ENCODE measurements at regions not wholly inside any gene's neighbourhood (a gene's known extent, or its start where the extent isn't known, plus 50 kb on each side); places are given as distances from the start of the nearest gene placed in this dataset.
"Not testable (repeated sequence)": the region's sequence is repeated elsewhere in the genome, so short reads cannot be mapped to it uniquely, and the experiment has no call there.

GRCh38 chr3:109869586-109869985 lies 532.2 kb upstream of the DPPA4 start:
- Mint-ChIP-seq H3K36me3 (ENCODE audit: low read depth) (no peaks in the 10 kb centered on the region), H3K9me3 (peaks cover 4% of the 10 kb centered on the region), H3K4me1 (no peaks in the 10 kb centered on the region), H3K27me3 (no peaks in the 10 kb centered on the region), H3K4me3 (no peak overlapping the region), H3K27ac (no peak overlapping the region)
- no peak for TF ChIP-seq CTCF (IDR thresholded peaks at IDR 0.05)
- ChIA-PET POLR2A (no interaction called here), CTCF (no interaction called here)
- intact Hi-C loops (cut with micrococcal nuclease) = no loop called here
- ATAC-seq (ENCODE audit: low read depth) (no peak), DNase-seq (no peak)

GRCh38 chr3:109874896-109875708 lies 537.8 kb upstream of the DPPA4 start:
- POLR2A ChIA-PET = no interaction called here
- CTCF ChIA-PET = no interaction called here
- Mint-ChIP-seq H3K9me3 (peaks cover 7% of the 10 kb centered on the region), H3K4me3 (no peak overlapping the region), H3K4me1 (no peaks in the 10 kb centered on the region), H3K36me3 (ENCODE audit: low read depth) (no peaks in the 10 kb centered on the region), H3K27me3 (no peaks in the 10 kb centered on the region), H3K27ac (no peak overlapping the region)
- DNase-seq (no peak), ATAC-seq (ENCODE audit: low read depth) (no peak)
- intact Hi-C loops (cut with micrococcal nuclease) = no loop called here
- no peak for TF ChIP-seq CTCF (IDR thresholded peaks at IDR 0.05)

GRCh38 chr3:109877616-109878015 lies 540.3 kb upstream of the DPPA4 start:
- H3K4me3 Mint-ChIP-seq; POLR2A ChIA-PET; H3K36me3 Mint-ChIP-seq (ENCODE audit: low read depth); H3K9me3 Mint-ChIP-seq; ATAC-seq (ENCODE audit: low read depth); intact Hi-C loops (cut with micrococcal nuclease); DNase-seq; H3K27me3 Mint-ChIP-seq; H3K27ac Mint-ChIP-seq; CTCF ChIA-PET; H3K4me1 Mint-ChIP-seq: not testable (repeated sequence)

GRCh38 chr3:109882144-109882543 lies 544.8 kb upstream of the DPPA4 start:
- H3K4me1 Mint-ChIP-seq = no peaks in the 10 kb centered on the region
- no peak for ATAC-seq (ENCODE audit: low read depth)
- no peaks in the 10 kb centered on the region for H3K27me3 Mint-ChIP-seq

GRCh38 chr3:109887293-109887692 lies 549.9 kb upstream of the DPPA4 start:
- ATAC-seq (ENCODE audit: low read depth) = no peak
- H3K27ac Mint-ChIP-seq = no peak overlapping the region
- no peaks in the 10 kb centered on the region for H3K4me1 Mint-ChIP-seq
- no peaks in the 10 kb centered on the region for H3K36me3 Mint-ChIP-seq (ENCODE audit: low read depth)
- H3K27me3 Mint-ChIP-seq = no peaks in the 10 kb centered on the region
- TF ChIP-seq CTCF (IDR thresholded peaks at IDR 0.05) = no peak
- ChIA-PET CTCF (no interaction called here), POLR2A (no interaction called here)
- intact Hi-C loops (cut with micrococcal nuclease) = no loop called here
- no peak for DNase-seq
- H3K4me3 Mint-ChIP-seq = no peak overlapping the region
- H3K9me3 Mint-ChIP-seq = peaks cover 10% of the 10 kb centered on the region

More at GRCh38 chr3:109882144-109882543, 544.8 kb upstream of the DPPA4 start:
- TF ChIP-seq CTCF (IDR thresholded peaks at IDR 0.05) = no peak
- ChIA-PET POLR2A (no interaction called here), CTCF (no interaction called here)
- DNase-seq = no peak
- Mint-ChIP-seq H3K9me3 (peaks cover 6% of the 10 kb centered on the region), H3K36me3 (ENCODE audit: low read depth) (no peaks in the 10 kb centered on the region), H3K4me3 (no peak overlapping the region), H3K27ac (no peak overlapping the region)
- intact Hi-C loops (cut with micrococcal nuclease) = no loop called here

- ATAC-seq (ENCODE audit: low read depth) = no peak
- Mint-ChIP-seq H3K4me1 (no peaks in the 10 kb centered on the region), H3K27me3 (no peaks in the 10 kb centered on the region), H3K36me3 (ENCODE audit: low read depth) (no peaks in the 10 kb centered on the region), H3K27ac (no peak overlapping the region), H3K9me3 (peaks cover 10% of the 10 kb centered on the region), H3K4me3 (no peak overlapping the region)
- ChIA-PET POLR2A (no interaction called here), CTCF (no interaction called here)
- no peak for TF ChIP-seq CTCF (IDR thresholded peaks at IDR 0.05)
- DNase-seq = no peak
- intact Hi-C loops (cut with micrococcal nuclease) = no loop called here
Observed at GRCh38 chr3:109888026-109888425, 550.7 kb upstream of the DPPA4 start.

All from activated B cell treated with CpG ODN at 0.5 μM for 24 hours (primary cell).